ENCODE measurements at regions not wholly inside any gene's neighbourhood (a gene's known extent, or its start where the extent isn't known, plus 50 kb on each side); places are given as distances from the start of the nearest gene placed in this dataset.

- Mint-ChIP-seq H3K27me3 (ENCODE audit: low read depth) (peaks cover 13% of the 10 kb centered on the region), H3K4me1 (no peaks in the 10 kb centered on the region), H3K36me3 (ENCODE audit: low read depth) (no peaks in the 10 kb centered on the region), H3K4me3 (no peak overlapping the region), H3K27ac (no peak overlapping the region), H3K9me3 (peaks cover 13% of the 10 kb centered on the region)
- no peak for TF ChIP-seq CTCF (IDR thresholded peaks at IDR 0.05; ENCODE audit: unreplicated experiment in 3 of 3)
These were observed 150.2 kb upstream of the TBCA start for GRCh38 chr5:77926337-77926736.

DNA sequence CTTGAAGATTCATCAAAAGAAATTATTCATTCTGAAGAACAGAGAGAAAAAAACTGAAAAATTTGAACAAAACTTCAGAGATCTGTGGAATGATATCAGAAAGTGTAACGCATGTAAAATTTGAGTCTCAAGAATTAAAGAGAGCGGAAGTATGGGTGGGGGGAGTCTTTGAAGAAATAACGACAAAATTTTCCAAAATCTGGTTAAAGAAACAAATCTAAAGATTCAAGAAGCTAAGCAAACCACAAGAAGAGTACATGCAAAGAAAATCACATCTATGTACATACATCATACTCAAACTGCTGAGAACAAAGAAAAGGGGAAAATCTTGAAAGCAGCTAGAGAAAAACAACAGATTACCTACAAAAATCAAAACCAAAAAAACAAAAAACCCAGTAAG lies 149.4 kb upstream of the TBCA start:
- peaks cover 13% of the 10 kb centered on the region for H3K27me3 Mint-ChIP-seq (ENCODE audit: low read depth)
- no peaks in the 10 kb centered on the region for H3K36me3 Mint-ChIP-seq (ENCODE audit: low read depth)
- TF ChIP-seq CTCF (IDR thresholded peaks at IDR 0.05; ENCODE audit: unreplicated experiment in 3 of 3) = no peak
- H3K27ac Mint-ChIP-seq = no peak overlapping the region
- no peak overlapping the region for H3K4me3 Mint-ChIP-seq
- H3K4me1 Mint-ChIP-seq = no peaks in the 10 kb centered on the region
- peaks cover 13% of the 10 kb centered on the region for H3K9me3 Mint-ChIP-seq

DNA sequence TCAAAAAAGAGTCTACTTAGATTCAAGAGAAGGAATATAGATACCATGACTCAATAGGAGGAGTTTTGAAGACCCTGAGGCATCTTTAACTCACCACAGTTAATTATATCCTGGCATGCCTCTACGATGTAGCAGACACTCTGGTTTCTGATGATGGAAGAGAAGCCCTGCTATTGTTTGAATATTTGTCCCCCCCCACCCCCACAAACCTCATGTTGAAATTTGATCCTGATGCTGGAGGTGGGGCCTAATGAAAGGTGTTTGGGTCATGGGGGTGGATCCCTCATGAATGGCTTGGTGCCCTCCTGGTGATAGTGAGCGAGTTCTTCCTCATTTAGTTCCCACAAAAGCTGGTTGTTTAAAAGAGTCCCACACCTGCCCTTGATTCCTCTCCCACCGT lies 147.9 kb upstream of the TBCA start:
- Mint-ChIP-seq H3K36me3 (ENCODE audit: low read depth) (no peaks in the 10 kb centered on the region), H3K27me3 (ENCODE audit: low read depth) (peaks cover 9% of the 10 kb centered on the region), H3K9me3 (peaks cover 13% of the 10 kb centered on the region), H3K4me3 (no peak overlapping the region), H3K4me1 (no peaks in the 10 kb centered on the region), H3K27ac (no peak overlapping the region)
- TF ChIP-seq CTCF (IDR thresholded peaks at IDR 0.05; ENCODE audit: unreplicated experiment in 3 of 3) = no peak

DNA sequence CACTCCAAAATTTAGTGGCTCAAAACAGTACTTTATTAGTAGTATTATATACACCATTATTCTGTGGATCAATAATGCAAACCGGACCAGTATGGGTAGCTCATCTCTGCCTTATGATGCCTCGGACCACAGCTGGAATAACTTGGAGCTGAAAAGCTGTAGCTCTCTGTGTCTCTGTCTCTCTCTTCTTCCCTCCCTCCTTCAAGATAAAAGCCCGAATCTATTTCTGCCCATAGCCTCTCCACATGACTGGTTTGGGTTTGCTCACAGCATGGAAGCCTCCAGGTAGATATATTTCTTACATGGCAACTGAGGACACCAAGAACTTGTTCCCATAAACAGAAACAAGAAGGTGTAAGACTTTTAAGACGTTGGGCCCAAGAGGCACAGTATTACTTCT lies 147.5 kb upstream of the TBCA start:
- H3K27me3 Mint-ChIP-seq (ENCODE audit: low read depth) = peaks cover 7% of the 10 kb centered on the region
- TF ChIP-seq CTCF (IDR thresholded peaks at IDR 0.05; ENCODE audit: unreplicated experiment in 3 of 3) = no peak
- H3K9me3 Mint-ChIP-seq = peaks cover 13% of the 10 kb centered on the region
- H3K27ac Mint-ChIP-seq = no peak overlapping the region
- no peak overlapping the region for H3K4me3 Mint-ChIP-seq
- no peaks in the 10 kb centered on the region for H3K36me3 Mint-ChIP-seq (ENCODE audit: low read depth)
- H3K4me1 Mint-ChIP-seq = no peaks in the 10 kb centered on the region

DNA sequence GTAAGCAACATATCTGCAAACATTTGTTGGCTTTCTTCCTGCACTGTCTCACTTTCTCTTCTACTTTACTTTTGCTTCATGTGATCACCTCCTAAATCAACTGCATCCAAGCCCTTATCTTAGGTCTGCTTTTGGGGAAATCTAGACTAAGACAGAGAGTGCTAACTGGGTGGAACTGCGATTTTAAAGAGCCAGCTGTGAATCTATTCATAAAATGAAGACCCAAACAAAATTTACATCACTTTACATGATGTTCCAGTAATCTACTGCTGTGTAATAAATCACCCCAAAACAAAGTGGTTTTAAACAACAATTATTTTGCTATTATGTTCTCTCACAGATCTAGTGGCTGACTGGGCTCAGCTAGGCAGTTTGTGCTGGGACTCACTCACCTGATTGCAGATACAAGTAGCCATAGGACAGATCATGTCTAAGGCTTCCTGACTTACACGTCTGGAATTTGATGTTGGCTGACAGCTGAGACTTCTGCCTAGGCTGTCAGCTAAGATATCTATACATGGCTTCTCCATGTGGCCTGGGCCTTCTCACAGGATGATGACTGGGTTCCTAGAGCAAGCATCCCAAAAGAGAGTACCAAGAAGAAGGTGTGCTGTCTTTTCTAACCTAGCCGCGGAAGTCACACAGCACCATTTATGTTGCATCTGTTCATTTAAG lies 145.1 kb upstream of the TBCA start:
- Mint-ChIP-seq H3K9me3 (peaks cover 7% of the 10 kb centered on the region), H3K27me3 (ENCODE audit: low read depth) (no peaks in the 10 kb centered on the region), H3K27ac (no peak overlapping the region), H3K4me3 (no peak overlapping the region), H3K4me1 (no peaks in the 10 kb centered on the region), H3K36me3 (ENCODE audit: low read depth) (no peaks in the 10 kb centered on the region)
- TF ChIP-seq CTCF (IDR thresholded peaks at IDR 0.05; ENCODE audit: unreplicated experiment in 3 of 3) = no peak

DNA sequence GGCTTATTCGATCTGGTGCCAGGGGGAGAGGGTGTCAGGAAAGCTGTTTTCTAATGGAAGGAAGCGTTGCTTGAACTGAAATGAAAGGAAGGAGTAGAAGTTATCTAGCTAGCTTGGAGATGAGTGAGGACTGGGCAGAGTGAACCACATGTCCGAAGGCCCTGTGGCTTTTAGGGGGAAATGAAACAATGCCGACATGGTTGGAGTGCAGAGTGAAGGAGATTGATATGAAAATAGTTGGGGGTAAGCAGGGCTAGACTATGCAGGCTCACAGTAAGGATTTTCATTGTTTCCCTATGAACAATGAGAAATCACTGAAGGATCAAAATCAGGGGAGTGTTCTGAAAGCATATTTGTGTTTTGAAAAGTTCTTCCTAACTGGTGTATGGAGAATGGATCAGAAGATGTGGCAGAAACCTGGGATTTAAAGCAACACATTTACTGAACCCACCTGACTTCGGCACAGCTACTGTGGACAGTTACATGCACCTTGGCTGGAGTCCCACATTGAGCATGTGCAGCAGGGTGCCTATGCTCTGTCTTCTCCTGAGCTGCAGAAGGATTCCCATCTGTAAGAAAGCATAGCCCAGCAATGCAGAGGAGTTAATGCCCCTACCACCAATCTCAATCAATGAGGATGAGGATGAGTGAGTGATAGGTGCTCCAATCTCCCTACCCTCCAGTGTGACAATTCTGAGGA lies 144.4 kb upstream of the TBCA start:
- H3K4me1 Mint-ChIP-seq = no peaks in the 10 kb centered on the region
- H3K27ac Mint-ChIP-seq = no peak overlapping the region
- no peaks in the 10 kb centered on the region for H3K36me3 Mint-ChIP-seq (ENCODE audit: low read depth)
- no peak overlapping the region for H3K4me3 Mint-ChIP-seq
- no peak for TF ChIP-seq CTCF (IDR thresholded peaks at IDR 0.05; ENCODE audit: unreplicated experiment in 3 of 3)
- peaks cover 5% of the 10 kb centered on the region for H3K9me3 Mint-ChIP-seq
- H3K27me3 Mint-ChIP-seq (ENCODE audit: low read depth) = peaks cover 5% of the 10 kb centered on the region
